ENCODE measurements at regions not wholly inside any gene's neighbourhood (a gene's known extent, or its start where the extent isn't known, plus 50 kb on each side); places are given as distances from the start of the nearest gene placed in this dataset.

DNA sequence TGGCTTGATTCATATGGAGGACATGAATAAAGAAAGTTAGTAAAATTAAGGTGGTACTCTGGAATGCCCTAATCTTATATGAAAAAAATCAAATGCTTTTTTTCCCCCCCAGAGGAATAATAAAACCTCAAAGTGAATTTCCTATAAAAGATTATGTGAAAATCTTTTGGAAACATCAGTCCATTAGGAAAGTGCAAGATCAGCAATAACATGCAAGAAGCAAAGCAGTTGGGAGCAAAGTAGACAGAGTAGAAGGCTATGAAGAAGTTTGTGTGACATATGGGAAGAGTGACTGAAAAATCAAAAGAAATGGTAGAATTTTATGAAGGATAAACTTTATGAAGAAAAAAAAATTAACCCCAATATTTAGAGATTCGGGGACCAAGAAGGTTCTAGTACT lies 998.0 kb upstream of the EPHA7 start:
- TF ChIP-seq, protein P1, sequence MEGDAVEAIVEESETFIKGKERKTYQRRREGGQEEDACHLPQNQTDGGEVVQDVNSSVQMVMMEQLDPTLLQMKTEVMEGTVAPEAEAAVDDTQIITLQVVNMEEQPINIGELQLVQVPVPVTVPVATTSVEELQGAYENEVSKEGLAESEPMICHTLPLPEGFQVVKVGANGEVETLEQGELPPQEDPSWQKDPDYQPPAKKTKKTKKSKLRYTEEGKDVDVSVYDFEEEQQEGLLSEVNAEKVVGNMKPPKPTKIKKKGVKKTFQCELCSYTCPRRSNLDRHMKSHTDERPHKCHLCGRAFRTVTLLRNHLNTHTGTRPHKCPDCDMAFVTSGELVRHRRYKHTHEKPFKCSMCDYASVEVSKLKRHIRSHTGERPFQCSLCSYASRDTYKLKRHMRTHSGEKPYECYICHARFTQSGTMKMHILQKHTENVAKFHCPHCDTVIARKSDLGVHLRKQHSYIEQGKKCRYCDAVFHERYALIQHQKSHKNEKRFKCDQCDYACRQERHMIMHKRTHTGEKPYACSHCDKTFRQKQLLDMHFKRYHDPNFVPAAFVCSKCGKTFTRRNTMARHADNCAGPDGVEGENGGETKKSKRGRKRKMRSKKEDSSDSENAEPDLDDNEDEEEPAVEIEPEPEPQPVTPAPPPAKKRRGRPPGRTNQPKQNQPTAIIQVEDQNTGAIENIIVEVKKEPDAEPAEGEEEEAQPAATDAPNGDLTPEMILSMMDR (IDR thresholded peaks at IDR 0.05), result no peak
- TF ChIP-seq EZH2 (IDR thresholded peaks at IDR 0.05), result no peak
- no peak for TF ChIP-seq EZH2phosphoT487 (IDR thresholded peaks at IDR 0.05)

Measured in neural progenitor cell (in vitro differentiated cells).